OCI-LY7 (cell line): ENCODE measurements at regions not wholly inside any gene's neighbourhood (a gene's known extent, or its start where the extent isn't known, plus 50 kb on each side); places are given as distances from the start of the nearest gene placed in this dataset.

ENCODE experiments used
- BruUV-seq: library from RNA; stranded (reverse); fragments of 400-500 nt; replicated peaks from 2 replicates; lab custom pipeline; 2021; lab: Mats Ljungman, UMichigan
- CTCF ChIA-PET: fragments of 300-600 bp; sonication (Branson Sonifier 250); formaldehyde crosslinking; loops from one replicate; lab custom pipeline; 2022; ENCODE audit warnings: antibody characterized with exemption; ENCODE audit not compliant: unreplicated experiment; lab: Charles Lee
- POLR2A ChIA-PET: fragments of 300-600 bp; sonication (Branson Sonifier 250); formaldehyde crosslinking; loops from one replicate; lab custom pipeline; 2022; ENCODE audit warnings: antibody characterized with exemption; lab: Charles Lee
- DNase-seq: peaks from one replicate; pipeline ENCODE4 v3.0.0-alpha.2; 2015; ENCODE audit warnings: low spot score
- H2AFZ ChIP-seq: fragments of 200-600 bp; sonication (generic), shearing (Covaris generic); 2 replicates; pipeline ENCODE4 v1.6.1; 2014; ENCODE audit warnings: mild to moderate bottlenecking, antibody characterized with exemption, low read length, moderate library complexity
- H3K27ac ChIP-seq: fragments of 200-600 bp; sonication (generic); 2 replicates; pipeline ENCODE4 v1.5.1; 2014; ENCODE audit warnings: mixed run types, low read depth, mild to moderate bottlenecking, moderate library complexity, low read length, inconsistent platforms; ENCODE audit not compliant: poor library complexity, severe bottlenecking
- H3K36me3 ChIP-seq: fragments of 200-600 bp; sonication (generic); 2 replicates; pipeline ENCODE4 v1.6.1; 2014; ENCODE audit warnings: mild to moderate bottlenecking, antibody characterized with exemption, low read length, moderate library complexity, mixed read lengths; ENCODE audit not compliant: insufficient read depth
- H3K4me1 ChIP-seq: fragments of 200-600 bp; sonication (generic); 2 replicates; pipeline ENCODE4 v1.5.1; 2014; ENCODE audit warnings: mild to moderate bottlenecking, low read length; ENCODE audit not compliant: insufficient read depth, poor library complexity, severe bottlenecking
- H3K4me2 ChIP-seq: fragments of 200-600 bp; sonication (generic); 2 replicates; pipeline ENCODE4 v1.6.1; 2014; ENCODE audit warnings: mild to moderate bottlenecking, low read length
- H3K4me3 ChIP-seq: fragments of 200-600 bp; sonication (generic); 2 replicates; pipeline ENCODE4 v1.5.1; 2014; ENCODE audit warnings: mild to moderate bottlenecking, low read depth, low read length; ENCODE audit not compliant: poor library complexity, severe bottlenecking
- H3K79me2 ChIP-seq: fragments of 200-600 bp; sonication (generic); 2 replicates; pipeline ENCODE4 v1.6.1; 2016; ENCODE audit warnings: low read depth, mild to moderate bottlenecking, low read length, moderate library complexity, mixed read lengths; ENCODE audit not compliant: insufficient read depth
- H3K9me2 ChIP-seq: fragments of 200-600 bp; sonication (generic); 2 replicates; pipeline ENCODE4 v1.6.1; 2016; ENCODE audit warnings: mild to moderate bottlenecking, low read length, mixed read lengths; ENCODE audit not compliant: insufficient read depth
- H3K9me3 ChIP-seq: fragments of 200-600 bp; sonication (generic); 2 replicates; pipeline ENCODE4 v1.6.1; 2014; ENCODE audit warnings: mild to moderate bottlenecking, mixed run types, low read length, mixed read lengths
- H4K20me1 ChIP-seq: fragments of 200-600 bp; sonication (generic); 2 replicates; pipeline ENCODE4 v1.6.1; 2014; ENCODE audit warnings: mild to moderate bottlenecking, antibody characterized with exemption, low read length, moderate library complexity, mixed read lengths; ENCODE audit not compliant: insufficient read depth
- EZH2phosphoT487 ChIP-seq: fragments of 200-600 bp; sonication (generic); IDR thresholded peaks from 2 replicates; pipeline ENCODE4 v1.6.1; 2018; ENCODE audit warnings: low read depth, borderline replicate concordance, mild to moderate bottlenecking, mixed run types, antibody characterized with exemption, low read length, moderate library complexity, mixed read lengths
- intact Hi-C: fragments of 100-400 bp; cut with micrococcal nuclease; formaldehyde crosslinking; loops from one replicate; pipeline ENCODE4 v1.10.0; 2022; ENCODE audit not compliant: unreplicated experiment
- TF ChIP-seq, protein P1 (sequence below): fragments of 200-600 bp; sonication (generic); conservative IDR thresholded peaks from 2 replicates; pipeline ENCODE4 v1.5.1; 2014; ENCODE audit warnings: mild to moderate bottlenecking, antibody characterized with exemption, low read length, moderate library complexity, mixed read lengths

DNA sequence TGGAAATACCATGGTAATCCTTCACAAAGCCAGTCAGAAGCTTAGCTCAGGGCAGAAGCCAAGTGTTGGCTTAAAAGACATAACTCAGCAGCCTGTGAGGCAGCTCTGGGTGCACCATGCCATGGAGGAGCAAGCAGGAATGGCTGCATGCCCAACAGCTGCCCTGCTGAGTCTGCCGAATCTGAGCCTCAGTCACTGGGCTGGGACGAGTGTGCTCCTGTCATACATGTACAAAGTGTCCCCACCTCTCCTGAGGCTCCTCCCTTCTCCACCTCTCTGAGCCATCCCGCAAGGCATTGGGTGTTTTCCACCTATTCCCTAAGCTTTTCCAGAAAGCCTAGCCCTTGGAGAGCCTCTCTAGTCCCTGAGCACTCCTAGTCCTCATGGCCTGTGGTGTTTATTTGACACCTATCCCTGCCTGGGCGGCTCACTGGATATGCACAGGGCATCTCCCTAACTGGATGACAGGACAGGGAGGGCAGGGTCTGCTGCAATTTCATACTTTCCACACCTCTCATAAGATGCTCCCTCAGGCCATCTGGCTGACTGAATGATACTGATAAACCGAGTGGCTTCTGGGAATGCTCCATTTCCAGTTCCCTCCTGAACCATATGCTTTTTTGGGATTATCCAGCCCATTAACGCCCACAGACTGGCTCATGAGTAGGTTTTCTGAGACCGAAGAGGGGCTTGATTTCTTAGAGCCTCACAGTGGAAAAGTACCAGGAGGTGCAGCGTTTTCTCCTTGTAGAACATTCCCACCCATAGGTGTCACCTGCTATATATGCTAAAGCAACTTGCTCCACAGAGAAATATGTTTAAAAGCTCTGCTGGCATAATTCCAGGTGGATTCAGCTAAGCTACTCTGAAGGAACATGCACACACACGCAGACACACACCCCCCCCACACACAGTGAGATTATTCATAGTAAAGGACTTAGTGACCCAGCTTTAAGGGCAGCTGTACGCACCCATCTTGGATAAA is 199.3 kb downstream of the SNX10 start:
- no peaks in the 10 kb centered on the region for H3K9me2 ChIP-seq
- no peaks in the 10 kb centered on the region for H3K9me3 ChIP-seq
- TF ChIP-seq, protein P1, sequence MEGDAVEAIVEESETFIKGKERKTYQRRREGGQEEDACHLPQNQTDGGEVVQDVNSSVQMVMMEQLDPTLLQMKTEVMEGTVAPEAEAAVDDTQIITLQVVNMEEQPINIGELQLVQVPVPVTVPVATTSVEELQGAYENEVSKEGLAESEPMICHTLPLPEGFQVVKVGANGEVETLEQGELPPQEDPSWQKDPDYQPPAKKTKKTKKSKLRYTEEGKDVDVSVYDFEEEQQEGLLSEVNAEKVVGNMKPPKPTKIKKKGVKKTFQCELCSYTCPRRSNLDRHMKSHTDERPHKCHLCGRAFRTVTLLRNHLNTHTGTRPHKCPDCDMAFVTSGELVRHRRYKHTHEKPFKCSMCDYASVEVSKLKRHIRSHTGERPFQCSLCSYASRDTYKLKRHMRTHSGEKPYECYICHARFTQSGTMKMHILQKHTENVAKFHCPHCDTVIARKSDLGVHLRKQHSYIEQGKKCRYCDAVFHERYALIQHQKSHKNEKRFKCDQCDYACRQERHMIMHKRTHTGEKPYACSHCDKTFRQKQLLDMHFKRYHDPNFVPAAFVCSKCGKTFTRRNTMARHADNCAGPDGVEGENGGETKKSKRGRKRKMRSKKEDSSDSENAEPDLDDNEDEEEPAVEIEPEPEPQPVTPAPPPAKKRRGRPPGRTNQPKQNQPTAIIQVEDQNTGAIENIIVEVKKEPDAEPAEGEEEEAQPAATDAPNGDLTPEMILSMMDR, result no peak
- TF ChIP-seq EZH2phosphoT487, result no peak
- no peaks in the 10 kb centered on the region for H3K36me3 ChIP-seq
- ChIA-PET POLR2A (interaction anchor here (0.5 to 1.1 kb wide), 4 partner anchors 16 to 56 kb away, joined by 3 to 4 read pairs (median 3); no protein-coding TSS in a partner anchor), CTCF (no interaction called here)
- H3K4me2 ChIP-seq, result no peak overlapping the region
- no peaks in the 10 kb centered on the region for H4K20me1 ChIP-seq
- intact Hi-C loops, result no loop called here
- no peaks in the 10 kb centered on the region for H3K79me2 ChIP-seq
- H3K27ac ChIP-seq, result no peak overlapping the region
- H3K4me1 ChIP-seq, result no peaks in the 10 kb centered on the region
- no peak overlapping the region for H2AFZ ChIP-seq
- H3K4me3 ChIP-seq, result no peak overlapping the region
- no peak for DNase-seq
- BruUV-seq, result no TSS peak

DNA sequence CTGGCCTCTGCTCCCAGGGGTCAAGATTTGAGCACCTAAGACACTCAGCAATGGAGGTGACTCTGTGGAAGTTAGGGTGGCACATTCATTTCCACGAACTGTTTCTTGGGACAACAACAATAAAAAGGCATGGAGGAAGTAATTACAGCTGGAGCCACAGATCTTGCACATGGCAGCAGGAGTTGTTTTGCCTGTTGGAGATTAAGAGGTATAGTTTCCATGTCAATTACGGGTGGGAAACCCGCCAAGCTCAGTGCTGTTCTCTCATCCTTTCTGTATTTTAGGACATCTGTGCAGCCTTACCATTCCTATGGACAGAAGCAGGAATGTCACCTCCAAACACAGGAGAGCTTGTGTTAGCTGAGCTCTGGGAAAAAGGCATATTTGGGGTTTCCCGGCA is 201.2 kb downstream of the SNX10 start:
- Histone ChIP-seq H3K79me2 (no peaks in the 10 kb centered on the region), H2AFZ (no peak overlapping the region), H3K9me2 (no peaks in the 10 kb centered on the region), H3K27ac (no peak overlapping the region), H3K36me3 (no peaks in the 10 kb centered on the region), H3K4me1 (no peaks in the 10 kb centered on the region), H3K9me3 (no peaks in the 10 kb centered on the region), H3K4me3 (no peak overlapping the region), H3K4me2 (no peak overlapping the region), H4K20me1 (no peaks in the 10 kb centered on the region)
- DNase-seq, result no peak
- ChIA-PET CTCF (no interaction called here), POLR2A (interaction anchor here (0.6 to 1.1 kb wide), 2 partner anchors 11 to 42 kb away, joined by 3 read pairs; no protein-coding TSS in a partner anchor)
- TF ChIP-seq, protein P1, result no peak
- TF ChIP-seq EZH2phosphoT487, result no peak
- intact Hi-C loops, result no loop called here
- no TSS peak for BruUV-seq
